ENCODE measurements at regions not wholly inside any gene's neighbourhood (a gene's known extent, or its start where the extent isn't known, plus 50 kb on each side); places are given as distances from the start of the nearest gene placed in this dataset.

GRCh38 chr4:103787057-103787456 is 67.3 kb upstream of the TACR3 start:
- no peak for TF ChIP-seq CTCF (conservative IDR thresholded peaks at IDR 0.05; ENCODE audit: low read depth in 2 of 2)
- TF ChIP-seq CREB1 (CRISPR knock-in tag; IDR thresholded peaks at IDR 0.05; ENCODE audit: low read depth) = no peak
- no peak for TF ChIP-seq EZH2 (IDR thresholded peaks at IDR 0.05; ENCODE audit: low read depth, unreplicated experiment)
- no peak for TF ChIP-seq POLR2AphosphoS5 (IDR thresholded peaks at IDR 0.05; ENCODE audit: low read depth)

Data from GM23338 (cell line).